Prostate gland (tissue), 2 donors: ENCODE measurements at regions not wholly inside any gene's neighbourhood (a gene's known extent, or its start where the extent isn't known, plus 50 kb on each side); places are given as distances from the start of the nearest gene placed in this dataset.

Source experiments
- DNase-seq: peaks from one replicate; pipeline ENCODE4 v3.0.0-alpha.2; 2019; ENCODE audit warnings: low spot score
- H3K27ac ChIP-seq, 2 donors: fragments of 200-600 bp; sonication (generic); 2 replicates each; pipeline ENCODE4 v1.5.1; 2017 to 2019
- H3K27me3 ChIP-seq: fragments of 200-600 bp; sonication (generic); replicated peaks from 2 replicates; pipeline ENCODE4 v1.5.1; 2019; ENCODE audit not compliant: insufficient read depth
- H3K36me3 ChIP-seq, 2 donors: fragments of 200-600 bp; sonication (generic); 1 replicate in 1 of 2; 2 replicates in 1 of 2; pipeline versions ENCODE4 v1.5.1 to v1.8.1; 2017 to 2019
- H3K4me1 ChIP-seq: fragments of 200-600 bp; sonication (generic); replicated peaks from 2 replicates; pipeline ENCODE4 v1.5.1; 2019
- H3K4me3 ChIP-seq, 2 donors: fragments of 200-600 bp; sonication (generic); 2 replicates each; pipeline ENCODE4 v1.5.1; 2017 to 2019
- H3K9me3 ChIP-seq: fragments of 200-600 bp; sonication (generic); 2 replicates; pipeline ENCODE4 v1.5.1; 2017
- POLR2A ChIP-seq: fragments of 450-650 bp; IDR thresholded peaks from one replicate; pipeline ENCODE4 v1.6.1; 2016; ENCODE audit warnings: antibody characterized with exemption, mild to moderate bottlenecking
- POLR2AphosphoS5 ChIP-seq: sonication (generic); formaldehyde crosslinking; IDR thresholded peaks from one replicate; pipeline ENCODE4 v1.6.1; 2017; ENCODE audit warnings: antibody characterized with exemption
- WGBS: methylation state at CpG from one replicate; pipeline ENCODE4 v1.1.5; 2018; 5-methylcytosine and 5-hydroxymethylcytosine counted together
- intact Hi-C: fragments of 100-400 bp; cut with DNase I; formaldehyde crosslinking; loops from one replicate; pipeline ENCODE4 v1.14.2; 2022
- TF ChIP-seq, protein P1 (sequence below), 4 experiments: fragments of 200-600 bp in 2 of 4; fragments of 450-650 bp in 2 of 4; sonication (generic) in 2 of 4; IDR thresholded peaks; 1 replicate in 3 of 4; 2 replicates in 1 of 4; pipeline ENCODE4 v1.5.1; 2016 to 2019; ENCODE audit warnings: antibody characterized with exemption in 4 of 4, mild to moderate bottlenecking in 2 of 4, moderate library complexity in 2 of 4

DNA sequence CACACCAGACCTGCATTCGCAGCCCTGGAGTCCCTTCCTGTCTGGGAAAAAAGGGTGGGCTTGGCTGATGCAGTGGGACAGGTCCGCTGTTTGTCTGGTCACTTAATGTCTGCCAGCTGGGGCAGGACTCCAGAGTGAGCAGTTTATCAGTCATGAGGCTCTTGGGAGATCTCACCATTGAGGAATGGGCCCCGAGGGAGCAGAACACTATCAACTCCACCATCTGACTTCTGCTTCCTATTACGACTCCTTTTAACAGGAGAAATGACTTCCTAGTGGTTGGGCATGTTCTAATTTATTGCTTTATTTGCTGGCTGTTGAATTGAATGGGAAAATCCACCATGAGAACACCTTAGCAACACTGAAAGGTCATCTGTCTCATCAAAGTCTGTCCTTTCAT lies 182.5 kb upstream of the RASSF8 start:
- H3K9me3 ChIP-seq: no peaks in the 10 kb centered on the region
- intact Hi-C loops: no loop called here
- peak; percentile 14 for DNase-seq
- H3K27ac ChIP-seq: no peak overlapping the region
- no peak overlapping the region for H3K4me3 ChIP-seq
- no peaks in the 10 kb centered on the region for H3K36me3 ChIP-seq
- no peaks in the 10 kb centered on the region for H3K27me3 ChIP-seq
- TF ChIP-seq POLR2AphosphoS5 (no peak), POLR2A (no peak)
- TF ChIP-seq, protein P1, sequence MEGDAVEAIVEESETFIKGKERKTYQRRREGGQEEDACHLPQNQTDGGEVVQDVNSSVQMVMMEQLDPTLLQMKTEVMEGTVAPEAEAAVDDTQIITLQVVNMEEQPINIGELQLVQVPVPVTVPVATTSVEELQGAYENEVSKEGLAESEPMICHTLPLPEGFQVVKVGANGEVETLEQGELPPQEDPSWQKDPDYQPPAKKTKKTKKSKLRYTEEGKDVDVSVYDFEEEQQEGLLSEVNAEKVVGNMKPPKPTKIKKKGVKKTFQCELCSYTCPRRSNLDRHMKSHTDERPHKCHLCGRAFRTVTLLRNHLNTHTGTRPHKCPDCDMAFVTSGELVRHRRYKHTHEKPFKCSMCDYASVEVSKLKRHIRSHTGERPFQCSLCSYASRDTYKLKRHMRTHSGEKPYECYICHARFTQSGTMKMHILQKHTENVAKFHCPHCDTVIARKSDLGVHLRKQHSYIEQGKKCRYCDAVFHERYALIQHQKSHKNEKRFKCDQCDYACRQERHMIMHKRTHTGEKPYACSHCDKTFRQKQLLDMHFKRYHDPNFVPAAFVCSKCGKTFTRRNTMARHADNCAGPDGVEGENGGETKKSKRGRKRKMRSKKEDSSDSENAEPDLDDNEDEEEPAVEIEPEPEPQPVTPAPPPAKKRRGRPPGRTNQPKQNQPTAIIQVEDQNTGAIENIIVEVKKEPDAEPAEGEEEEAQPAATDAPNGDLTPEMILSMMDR (IDR thresholded peaks at IDR 0.05): no peak
- WGBS: 23% methylated on average over 4 of the region's 4 CpGs
- H3K4me1 ChIP-seq: no peaks in the 10 kb centered on the region

DNA sequence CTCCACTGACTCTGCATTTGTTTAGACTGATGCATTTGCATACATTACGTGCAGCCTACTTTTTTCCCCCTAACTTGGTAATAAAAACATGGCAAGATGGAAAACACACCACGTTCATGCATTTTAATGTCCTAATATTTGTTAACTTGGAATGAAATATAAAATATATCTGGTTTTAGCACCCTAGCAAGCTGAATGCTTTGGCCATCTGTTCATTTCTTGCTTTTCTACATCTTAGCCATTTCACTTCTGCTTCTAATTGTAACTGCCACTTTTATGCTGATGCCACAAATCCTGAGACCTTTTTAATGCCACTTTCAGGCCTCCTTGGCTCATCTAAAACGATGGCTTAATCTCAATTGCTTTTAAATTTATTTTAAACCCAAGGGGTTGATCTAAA lies 177.7 kb upstream of the RASSF8 start:
- no peaks in the 10 kb centered on the region for H3K4me1 ChIP-seq
- H3K27ac ChIP-seq: no peak overlapping the region
- no peaks in the 10 kb centered on the region for H3K36me3 ChIP-seq
- H3K27me3 ChIP-seq: no peaks in the 10 kb centered on the region
- TF ChIP-seq POLR2A (no peak), POLR2AphosphoS5 (no peak)
- TF ChIP-seq, protein P1 (IDR thresholded peaks at IDR 0.05): no peak
- no peak for DNase-seq
- 89% methylated on average over 3 of the region's 3 CpGs for WGBS
- intact Hi-C loops: no loop called here
- no peaks in the 10 kb centered on the region for H3K9me3 ChIP-seq
- no peak overlapping the region for H3K4me3 ChIP-seq

DNA sequence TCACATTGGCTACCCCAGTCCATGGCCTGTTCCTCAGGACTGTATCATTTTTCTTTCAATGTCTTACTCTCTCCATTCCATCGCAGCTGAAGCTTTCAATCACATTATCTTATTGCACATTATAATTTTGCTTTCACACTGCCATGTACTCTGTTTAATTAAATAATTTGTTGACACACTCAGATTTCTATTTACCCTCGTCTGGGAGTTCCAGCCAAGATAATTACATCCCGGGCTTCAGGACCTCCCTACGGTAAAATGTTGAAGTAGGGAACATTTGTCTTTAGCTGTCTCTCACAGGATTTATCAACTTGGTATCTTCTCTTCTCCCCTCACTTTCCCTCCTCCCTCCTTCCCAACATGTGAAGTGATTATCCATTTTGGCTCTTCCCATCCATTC lies 177.2 kb upstream of the RASSF8 start:
- Histone ChIP-seq H3K36me3 (no peaks in the 10 kb centered on the region), H3K27ac (no peak overlapping the region), H3K9me3 (no peaks in the 10 kb centered on the region), H3K4me3 (no peak overlapping the region), H3K4me1 (no peaks in the 10 kb centered on the region), H3K27me3 (no peaks in the 10 kb centered on the region)
- intact Hi-C loops: no loop called here
- WGBS: 57% methylated on average over 4 of the region's 4 CpGs
- no peak for TF ChIP-seq POLR2AphosphoS5
- TF ChIP-seq, protein P1 (IDR thresholded peaks at IDR 0.05): no peak
- TF ChIP-seq POLR2A: no peak
- no peak for DNase-seq

DNA sequence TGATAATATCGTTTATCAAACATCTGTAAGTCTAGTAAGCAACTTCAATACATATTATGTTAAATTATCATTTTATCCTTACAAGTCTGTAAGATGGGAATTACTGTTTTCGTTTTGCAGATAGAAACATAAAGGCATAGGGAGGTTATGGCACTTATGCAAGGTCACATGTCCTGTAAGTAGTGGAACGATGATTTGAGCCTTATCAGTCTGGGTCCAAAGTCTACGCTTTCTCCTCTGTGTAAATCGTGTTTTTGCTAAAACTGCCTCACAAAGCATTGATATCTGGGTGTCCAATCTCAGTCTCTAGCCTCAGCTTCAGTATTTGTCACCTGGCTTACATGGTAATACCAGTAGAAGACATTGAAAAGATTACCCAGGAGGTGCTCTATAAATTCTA lies 174.9 kb upstream of the RASSF8 start:
- 94% methylated on average over 5 of the region's 5 CpGs for WGBS
- DNase-seq: no peak
- TF ChIP-seq, protein P1 (IDR thresholded peaks at IDR 0.05): no peak
- TF ChIP-seq POLR2AphosphoS5 (no peak), POLR2A (no peak)

DNA sequence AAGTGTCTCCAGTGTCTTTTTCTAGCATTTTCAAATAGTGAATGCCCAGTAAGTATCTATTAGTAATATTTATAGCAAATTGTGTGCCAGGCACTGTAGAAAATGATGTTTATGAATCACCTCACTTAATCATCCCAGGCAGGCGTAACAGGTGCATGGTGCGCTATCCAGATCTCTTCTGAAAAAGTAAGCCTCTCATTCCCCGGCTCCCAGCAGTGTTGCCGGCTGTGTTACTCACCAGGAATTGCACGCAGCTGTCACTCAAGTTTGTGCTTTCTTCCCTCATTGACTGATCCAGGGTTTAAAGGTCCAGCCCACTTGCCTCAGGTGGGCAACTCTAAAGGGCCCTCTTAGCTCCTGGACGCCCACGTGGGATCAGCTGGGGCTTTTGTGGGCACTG lies 173.8 kb upstream of the RASSF8 start:
- Histone ChIP-seq H3K4me3 (no peak overlapping the region), H3K36me3 (no peaks in the 10 kb centered on the region), H3K9me3 (no peaks in the 10 kb centered on the region), H3K4me1 (no peaks in the 10 kb centered on the region), H3K27ac (no peak overlapping the region), H3K27me3 (no peaks in the 10 kb centered on the region)
- TF ChIP-seq, protein P1 (IDR thresholded peaks at IDR 0.05): no peak
- no peak for TF ChIP-seq POLR2A
- no peak for TF ChIP-seq POLR2AphosphoS5
- 94% methylated on average over 7 of the region's 7 CpGs for WGBS
- intact Hi-C loops: no loop called here
- DNase-seq: no peak

More for the DNA sequence above, 174.9 kb upstream of the RASSF8 start:
- Histone ChIP-seq H3K4me1 (no peaks in the 10 kb centered on the region), H3K27ac (no peak overlapping the region), H3K36me3 (no peaks in the 10 kb centered on the region), H3K4me3 (no peak overlapping the region), H3K27me3 (no peaks in the 10 kb centered on the region), H3K9me3 (no peaks in the 10 kb centered on the region)
- intact Hi-C loops: no loop called here
